ENCODE measurements at regions not wholly inside any gene's neighbourhood (a gene's known extent, or its start where the extent isn't known, plus 50 kb on each side); places are given as distances from the start of the nearest gene placed in this dataset.

- TF ChIP-seq CTCF (IDR thresholded peaks at IDR 0.05) (no peak), POLR2A (IDR thresholded peaks at IDR 0.05) (no peak), POLR2AphosphoS5 (IDR thresholded peaks at IDR 0.05) (no peak), EP300 (IDR thresholded peaks at IDR 0.05) (no peak)
Measured at GRCh38 chr10:27369880-27370279, 129.3 kb upstream of the ACBD5 start.
